GM12874 (cell line): ENCODE measurements at regions not wholly inside any gene's neighbourhood (a gene's known extent, or its start where the extent isn't known, plus 50 kb on each side); places are given as distances from the start of the nearest gene placed in this dataset.

Experiments
- CTCF ChIP-seq: IDR thresholded peaks from 2 replicates; pipeline ENCODE4 v1.5.1; 2011; ENCODE audit warnings: low read depth, mild to moderate bottlenecking, control low read depth, low read length, moderate library complexity; ENCODE audit not compliant: insufficient read depth

- TF ChIP-seq CTCF, result no peak
Observed at GRCh38 chrX:828411-828959, 197.9 kb downstream of the SHOX start.

- TF ChIP-seq CTCF, result no peak
Observed at GRCh38 chrX:826448-826847, 195.9 kb downstream of the SHOX start.

DNA sequence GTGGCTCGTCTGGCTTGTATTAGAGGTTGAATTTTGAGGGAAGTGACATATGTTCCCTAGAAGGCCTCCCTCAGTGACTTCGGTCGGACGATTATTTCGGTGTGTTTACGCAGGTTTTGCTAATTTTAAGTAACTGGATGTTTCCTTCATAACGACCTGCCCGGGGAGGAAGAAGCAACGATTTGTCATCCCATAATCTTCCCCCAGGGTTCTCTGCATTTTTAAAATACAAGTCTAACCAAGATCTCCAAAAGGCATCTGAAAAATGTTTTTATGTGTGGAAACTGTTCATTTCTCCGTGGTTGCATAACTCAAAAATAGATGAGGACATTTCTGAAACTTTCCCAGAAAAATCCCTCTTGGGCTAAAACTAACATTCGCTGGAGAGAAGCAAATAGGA, 195.4 kb downstream of the SHOX start:
- no peak for TF ChIP-seq CTCF

GRCh38 chrX:821327-822107, 190.9 kb downstream of the SHOX start:
- TF ChIP-seq CTCF, result no peak

GRCh38 chrX:819684-820083, 189.1 kb downstream of the SHOX start:
- no peak for TF ChIP-seq CTCF

DNA sequence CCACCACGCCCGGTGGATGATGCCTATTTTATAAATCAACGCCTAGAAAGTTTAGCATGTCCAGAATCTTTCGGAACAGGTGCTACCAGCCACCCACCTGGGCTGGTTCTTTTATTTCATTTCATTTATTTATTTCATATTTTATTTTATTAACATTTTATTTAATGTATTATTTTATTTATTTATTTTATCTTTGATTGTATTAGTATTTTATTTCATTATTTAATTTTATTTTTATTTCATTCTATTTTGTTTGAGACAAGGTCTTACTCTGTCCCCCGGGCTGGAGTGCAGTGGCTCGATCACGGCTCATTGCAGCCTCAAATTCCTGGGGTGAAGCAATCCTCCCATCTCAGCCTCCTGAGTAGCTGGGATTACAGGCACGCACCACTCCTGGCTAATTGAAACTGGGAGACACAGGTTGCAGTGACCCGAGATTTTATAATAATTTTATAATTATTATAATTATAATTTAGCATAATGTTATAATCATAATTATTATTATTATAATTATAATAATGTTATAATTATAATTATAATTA, 187.2 kb downstream of the SHOX start:
- TF ChIP-seq CTCF, result no peak

GRCh38 chrX:816411-816810, 185.8 kb downstream of the SHOX start:
- TF ChIP-seq CTCF, result no peak
